WTC11 (cell line): ENCODE measurements at regions not wholly inside any gene's neighbourhood (a gene's known extent, or its start where the extent isn't known, plus 50 kb on each side); places are given as distances from the start of the nearest gene placed in this dataset.

Experiments
- ATAC-seq: fragments of 200-7000 bp; cut with Tn5 transposase; 2 replicates; pipeline ENCODE4 v1.10.0; 2021; ENCODE audit warnings: mild to moderate bottlenecking, moderate library complexity
- CTCF ChIA-PET: fragments of 300-600 bp; sonication (Branson Sonifier 250); formaldehyde crosslinking; loops from one replicate; lab custom pipeline; 2021; ENCODE audit warnings: antibody characterized with exemption; lab: Charles Lee
- POLR2A ChIA-PET: fragments of 350-600 bp; sonication (Branson Sonifier 250); formaldehyde crosslinking; loops from one replicate; lab custom pipeline; 2021; ENCODE audit warnings: antibody characterized with exemption; lab: Charles Lee
- DNase-seq: peaks from one replicate; pipeline ENCODE4 v3.0.0; 2021; ENCODE audit warnings: low spot score
- H3K27ac Mint-ChIP-seq: 2 replicates; pipeline ENCODE4 v1.8.0; 2021; ENCODE audit warnings: mixed read lengths
- H3K27me3 Mint-ChIP-seq: 2 replicates; pipeline ENCODE4 v1.8.0; 2021; ENCODE audit warnings: low read depth, mild to moderate bottlenecking, moderate library complexity, mixed read lengths
- H3K36me3 Mint-ChIP-seq: 2 replicates; pipeline ENCODE4 v1.8.0; 2021; ENCODE audit warnings: mixed read lengths
- H3K4me1 Mint-ChIP-seq: 2 replicates; pipeline ENCODE4 v1.8.0; 2022; ENCODE audit warnings: mixed read lengths
- H3K4me3 Mint-ChIP-seq: 2 replicates; pipeline ENCODE4 v1.8.0; 2021; ENCODE audit warnings: mild to moderate bottlenecking, moderate library complexity, mixed read lengths
- H3K9me3 Mint-ChIP-seq: 2 replicates; pipeline ENCODE4 v1.8.0; 2021; ENCODE audit warnings: mixed read lengths
- CBFB ChIP-seq: sonication (generic); formaldehyde crosslinking; IDR thresholded peaks from 2 replicates; pipeline ENCODE4 v1.8.1; 2022; ENCODE audit warnings: mild to moderate bottlenecking, low read depth, missing genetic modification reagents
- CREM ChIP-seq: sonication (generic); formaldehyde crosslinking; IDR thresholded peaks from 2 replicates; pipeline ENCODE4 v1.8.1; 2022; ENCODE audit warnings: mild to moderate bottlenecking, missing genetic modification reagents, moderate library complexity
- E2F4 ChIP-seq: sonication (generic); formaldehyde crosslinking; IDR thresholded peaks from 2 replicates; pipeline ENCODE4 v1.8.1; 2022; ENCODE audit warnings: low read depth, mild to moderate bottlenecking, moderate library complexity, missing genetic modification reagents, borderline replicate concordance
- ELF4 ChIP-seq: sonication (generic); formaldehyde crosslinking; IDR thresholded peaks from 2 replicates; pipeline ENCODE4 v1.8.1; 2022; ENCODE audit warnings: low read depth, mild to moderate bottlenecking, moderate library complexity, missing genetic modification reagents
- IRF1 ChIP-seq: sonication (generic); formaldehyde crosslinking; IDR thresholded peaks from 2 replicates; pipeline ENCODE4 v1.8.0; 2023; ENCODE audit warnings: missing genetic modification reagents
- NFE2L1 ChIP-seq: sonication (generic); formaldehyde crosslinking; IDR thresholded peaks from 2 replicates; pipeline ENCODE4 v1.8.1; 2023; ENCODE audit warnings: missing genetic modification reagents
- RELA ChIP-seq: sonication (generic); formaldehyde crosslinking; IDR thresholded peaks from 2 replicates; pipeline ENCODE4 v1.8.1; 2022; ENCODE audit warnings: missing genetic modification reagents, mild to moderate bottlenecking, borderline replicate concordance
- TEAD4 ChIP-seq: sonication (generic); formaldehyde crosslinking; IDR thresholded peaks from 2 replicates; pipeline ENCODE4 v1.8.0; 2022; ENCODE audit warnings: mild to moderate bottlenecking, missing genetic modification reagents
- ZNF532 ChIP-seq: fragments of 250-450 bp; sonication (Bioruptor Pico); IDR thresholded peaks from 2 replicates; pipeline ENCODE4 v1.9.0; 2021; ENCODE audit warnings: mild to moderate bottlenecking, borderline replicate concordance
- TF ChIP-seq, protein P1 (sequence below): fragments of 250-450 bp; sonication (Bioruptor Pico); IDR thresholded peaks from 2 replicates; pipeline ENCODE4 v1.9.0; 2021; ENCODE audit warnings: moderate library complexity, mild to moderate bottlenecking, inconsistent platforms, borderline replicate concordance
- TF ChIP-seq, protein P2 (sequence below): sonication (generic); formaldehyde crosslinking; IDR thresholded peaks from 2 replicates; pipeline ENCODE4 v1.8.0; 2022; ENCODE audit warnings: mild to moderate bottlenecking, missing genetic modification reagents
- TF ChIP-seq, protein P3 (sequence below): sonication (generic); formaldehyde crosslinking; IDR thresholded peaks from 2 replicates; pipeline ENCODE4 v1.8.1; 2022; ENCODE audit warnings: mild to moderate bottlenecking, missing genetic modification reagents, moderate library complexity, borderline replicate concordance
- TF ChIP-seq, protein P4 (sequence below): sonication (generic); formaldehyde crosslinking; conservative IDR thresholded peaks from 2 replicates; pipeline ENCODE4 v1.8.1; 2023; ENCODE audit warnings: mild to moderate bottlenecking, low read depth, missing genetic modification reagents, moderate library complexity
- TF ChIP-seq, protein P5 (sequence below): sonication (generic); formaldehyde crosslinking; IDR thresholded peaks from 2 replicates; pipeline ENCODE4 v1.8.1; 2023; ENCODE audit warnings: mild to moderate bottlenecking, missing genetic modification reagents

GRCh38 chr1:217322834-217323233, 308.1 kb downstream of the GPATCH2 start:
- no peaks in the 10 kb centered on the region for H3K4me1 Mint-ChIP-seq
- H3K4me3 Mint-ChIP-seq = no peak overlapping the region
- ChIA-PET CTCF (interaction anchor here (1.5 kb wide), 1 partner anchor 11 kb away, joined by 8 read pairs; no protein-coding TSS in a partner anchor), POLR2A (no interaction called here)
- TF ChIP-seq ZNF532 (CRISPR knock-in tag) = no peak
- TF ChIP-seq CBFB (CRISPR knock-in tag) = no peak
- TF ChIP-seq CREM (CRISPR knock-in tag) = no peak
- no peak for TF ChIP-seq IRF1 (CRISPR knock-in tag)
- TF ChIP-seq RELA = no peak
- TF ChIP-seq, protein P1, sequence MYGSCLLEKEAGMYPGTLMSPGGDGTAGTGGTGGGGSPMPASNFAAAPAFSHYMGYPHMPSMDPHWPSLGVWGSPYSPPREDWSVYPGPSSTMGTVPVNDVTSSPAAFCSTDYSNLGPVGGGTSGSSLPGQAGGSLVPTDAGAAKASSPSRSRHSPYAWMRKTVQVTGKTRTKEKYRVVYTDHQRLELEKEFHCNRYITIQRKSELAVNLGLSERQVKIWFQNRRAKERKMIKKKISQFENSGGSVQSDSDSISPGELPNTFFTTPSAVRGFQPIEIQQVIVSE = no peak
- DNase-seq (no peak), ATAC-seq (no peak)
- H3K27ac Mint-ChIP-seq = no peak overlapping the region
- H3K9me3 Mint-ChIP-seq = no peaks in the 10 kb centered on the region; the same call in 1 of the 2 replicates
- no peaks in the 10 kb centered on the region for H3K27me3 Mint-ChIP-seq
- no peaks in the 10 kb centered on the region for H3K36me3 Mint-ChIP-seq

GRCh38 chr1:217315346-217315745, 315.5 kb downstream of the GPATCH2 start:
- Mint-ChIP-seq H3K27me3 (no peaks in the 10 kb centered on the region), H3K4me3 (no peak overlapping the region), H3K4me1 (peaks cover 10% of the 10 kb centered on the region), H3K9me3 (no peaks in the 10 kb centered on the region), H3K36me3 (no peaks in the 10 kb centered on the region), H3K27ac (no peak overlapping the region)
- no peak for DNase-seq
- ATAC-seq = no peak
- TF ChIP-seq E2F4 (CRISPR knock-in tag) (no peak), NFE2L1 (CRISPR knock-in tag) (no peak), TEAD4 (no peak), ELF4 (CRISPR knock-in tag) (no peak)
- TF ChIP-seq, protein P2, sequence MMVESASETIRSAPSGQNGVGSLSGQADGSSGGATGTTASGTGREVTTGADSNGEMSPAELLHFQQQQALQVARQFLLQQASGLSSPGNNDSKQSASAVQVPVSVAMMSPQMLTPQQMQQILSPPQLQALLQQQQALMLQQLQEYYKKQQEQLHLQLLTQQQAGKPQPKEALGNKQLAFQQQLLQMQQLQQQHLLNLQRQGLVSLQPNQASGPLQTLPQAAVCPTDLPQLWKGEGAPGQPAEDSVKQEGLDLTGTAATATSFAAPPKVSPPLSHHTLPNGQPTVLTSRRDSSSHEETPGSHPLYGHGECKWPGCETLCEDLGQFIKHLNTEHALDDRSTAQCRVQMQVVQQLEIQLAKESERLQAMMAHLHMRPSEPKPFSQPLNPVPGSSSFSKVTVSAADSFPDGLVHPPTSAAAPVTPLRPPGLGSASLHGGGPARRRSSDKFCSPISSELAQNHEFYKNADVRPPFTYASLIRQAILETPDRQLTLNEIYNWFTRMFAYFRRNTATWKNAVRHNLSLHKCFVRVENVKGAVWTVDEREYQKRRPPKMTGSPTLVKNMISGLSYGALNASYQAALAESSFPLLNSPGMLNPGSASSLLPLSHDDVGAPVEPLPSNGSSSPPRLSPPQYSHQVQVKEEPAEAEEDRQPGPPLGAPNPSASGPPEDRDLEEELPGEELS = no peak
- TF ChIP-seq, protein P3, sequence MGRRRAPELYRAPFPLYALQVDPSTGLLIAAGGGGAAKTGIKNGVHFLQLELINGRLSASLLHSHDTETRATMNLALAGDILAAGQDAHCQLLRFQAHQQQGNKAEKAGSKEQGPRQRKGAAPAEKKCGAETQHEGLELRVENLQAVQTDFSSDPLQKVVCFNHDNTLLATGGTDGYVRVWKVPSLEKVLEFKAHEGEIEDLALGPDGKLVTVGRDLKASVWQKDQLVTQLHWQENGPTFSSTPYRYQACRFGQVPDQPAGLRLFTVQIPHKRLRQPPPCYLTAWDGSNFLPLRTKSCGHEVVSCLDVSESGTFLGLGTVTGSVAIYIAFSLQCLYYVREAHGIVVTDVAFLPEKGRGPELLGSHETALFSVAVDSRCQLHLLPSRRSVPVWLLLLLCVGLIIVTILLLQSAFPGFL (CRISPR knock-in tag) = no peak
- TF ChIP-seq, protein P4, sequence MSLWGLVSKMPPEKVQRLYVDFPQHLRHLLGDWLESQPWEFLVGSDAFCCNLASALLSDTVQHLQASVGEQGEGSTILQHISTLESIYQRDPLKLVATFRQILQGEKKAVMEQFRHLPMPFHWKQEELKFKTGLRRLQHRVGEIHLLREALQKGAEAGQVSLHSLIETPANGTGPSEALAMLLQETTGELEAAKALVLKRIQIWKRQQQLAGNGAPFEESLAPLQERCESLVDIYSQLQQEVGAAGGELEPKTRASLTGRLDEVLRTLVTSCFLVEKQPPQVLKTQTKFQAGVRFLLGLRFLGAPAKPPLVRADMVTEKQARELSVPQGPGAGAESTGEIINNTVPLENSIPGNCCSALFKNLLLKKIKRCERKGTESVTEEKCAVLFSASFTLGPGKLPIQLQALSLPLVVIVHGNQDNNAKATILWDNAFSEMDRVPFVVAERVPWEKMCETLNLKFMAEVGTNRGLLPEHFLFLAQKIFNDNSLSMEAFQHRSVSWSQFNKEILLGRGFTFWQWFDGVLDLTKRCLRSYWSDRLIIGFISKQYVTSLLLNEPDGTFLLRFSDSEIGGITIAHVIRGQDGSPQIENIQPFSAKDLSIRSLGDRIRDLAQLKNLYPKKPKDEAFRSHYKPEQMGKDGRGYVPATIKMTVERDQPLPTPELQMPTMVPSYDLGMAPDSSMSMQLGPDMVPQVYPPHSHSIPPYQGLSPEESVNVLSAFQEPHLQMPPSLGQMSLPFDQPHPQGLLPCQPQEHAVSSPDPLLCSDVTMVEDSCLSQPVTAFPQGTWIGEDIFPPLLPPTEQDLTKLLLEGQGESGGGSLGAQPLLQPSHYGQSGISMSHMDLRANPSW (CRISPR knock-in tag) = no peak
- TF ChIP-seq, protein P5, sequence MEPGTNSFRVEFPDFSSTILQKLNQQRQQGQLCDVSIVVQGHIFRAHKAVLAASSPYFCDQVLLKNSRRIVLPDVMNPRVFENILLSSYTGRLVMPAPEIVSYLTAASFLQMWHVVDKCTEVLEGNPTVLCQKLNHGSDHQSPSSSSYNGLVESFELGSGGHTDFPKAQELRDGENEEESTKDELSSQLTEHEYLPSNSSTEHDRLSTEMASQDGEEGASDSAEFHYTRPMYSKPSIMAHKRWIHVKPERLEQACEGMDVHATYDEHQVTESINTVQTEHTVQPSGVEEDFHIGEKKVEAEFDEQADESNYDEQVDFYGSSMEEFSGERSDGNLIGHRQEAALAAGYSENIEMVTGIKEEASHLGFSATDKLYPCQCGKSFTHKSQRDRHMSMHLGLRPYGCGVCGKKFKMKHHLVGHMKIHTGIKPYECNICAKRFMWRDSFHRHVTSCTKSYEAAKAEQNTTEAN (CRISPR knock-in tag) = no peak
- ChIA-PET POLR2A (no interaction called here), CTCF (interaction anchor here (1.4 kb wide), 1 partner anchor 19 kb away, joined by 3 read pairs; no protein-coding TSS in a partner anchor)
